Heart right ventricle (tissue), 16 donors: ENCODE measurements at regions not wholly inside any gene's neighbourhood (a gene's known extent, or its start where the extent isn't known, plus 50 kb on each side); places are given as distances from the start of the nearest gene placed in this dataset.

ENCODE experiments used
- ATAC-seq, 8 donors: fragments of 200-7000 bp; cut with Tn5 transposase; one replicate each; pipeline ENCODE4 v1.9.1; 2020; ENCODE audit warnings: mild to moderate bottlenecking in 8 of 8, moderate library complexity in 8 of 8, moderate number of reproducible peaks in 1 of 8
- DNase-seq, 2 donors: peaks; one replicate each; pipeline ENCODE4 v3.0.0-alpha.2; 2020
- H3K27ac ChIP-seq, 10 donors: fragments of 200-600 bp; sonication (generic) in 2 of 10; one replicate each; pipeline versions ENCODE4 v1.5.0 to v1.8.0; 2020 to 2022; ENCODE audit warnings: mild to moderate bottlenecking in 3 of 10
- H3K27me3 ChIP-seq, 7 donors: fragments of 200-600 bp; one replicate each; pipeline ENCODE4 v1.8.0; 2021 to 2022; ENCODE audit warnings: mild to moderate bottlenecking in 2 of 7
- H3K36me3 ChIP-seq, 9 donors: fragments of 200-600 bp; sonication (generic) in 1 of 9; one replicate each; pipeline versions ENCODE4 v1.5.0 to v1.8.0; 2020 to 2022; ENCODE audit warnings: mild to moderate bottlenecking in 2 of 9
- H3K4me1 ChIP-seq, 9 donors: fragments of 200-600 bp; sonication (generic) in 1 of 9; one replicate each; pipeline versions ENCODE4 v1.5.0 to v1.8.0; 2020 to 2022; ENCODE audit warnings: mild to moderate bottlenecking in 4 of 9
- H3K4me3 ChIP-seq, 10 donors: fragments of 200-600 bp; sonication (generic) in 2 of 10; one replicate each; pipeline versions ENCODE4 v1.5.0 to v1.8.0; 2020 to 2022; ENCODE audit warnings: mild to moderate bottlenecking in 7 of 10, moderate library complexity in 2 of 10
- H3K9me3 ChIP-seq, 11 donors: fragments of 200-600 bp in 10 of 11; sonication (generic) in 2 of 11; one replicate each; pipeline versions ENCODE4 v1.5.0 to v1.8.0; 2013 to 2022; ENCODE audit warnings: mild to moderate bottlenecking in 2 of 11, control low read depth in 1 of 11, moderate library complexity in 1 of 11
- CTCF ChIP-seq, 9 donors: fragments of 200-600 bp; sonication (generic) in 2 of 9; IDR thresholded peaks; one replicate each; pipeline versions ENCODE4 v1.5.0 to v1.8.0; 2021 to 2022; ENCODE audit warnings: antibody characterized with exemption in 9 of 9, mild to moderate bottlenecking in 5 of 9, moderate library complexity in 1 of 9
- WGBS, 2 donors: extraction: QIAGEN DNeasy Blood & Tissue Kit; methylation state at CpG; one replicate each; pipeline ENCODE4 v1.1.7; 2013; ENCODE audit warnings: inconsistent platforms in 1 of 2; 5-methylcytosine and 5-hydroxymethylcytosine counted together
- intact Hi-C, 10 donors: fragments of 100-400 bp; cut with DNase I; formaldehyde crosslinking; loops; one replicate each; pipeline versions ENCODE4 v1.11.1 to v1.14.2; 2022
- donor health status: Arrhythmogenic right ventricular cardiomyopathy.
- donor health status: ischemic (EF 13 %, LVEDD 7.1; RV severe dilation, severe dysfunction).
- donor health status: healthy with polysubstance abuse.
- donor health status: DM: no; HTN: yes; CAD: no.
- donor health status: DM: no; HTN: no; CAD: no.
- donor health status: ischemic (EF 25% LVEDD 6.9; RV normal size, moderate dysfunction).
- donor health status: ischemic (EF 25% LVEDD 5.7; RV mildly dilated, moderate dysfunction).
- donor health status: healthy.
- donor health status: DM: yes; HTN: yes; CAD: no.
- donor health status: Ischemic cardiomyopathy.
- donor health status: ischemic (EF 35%, LVEDD 5.7; RV mildly dilated, moderate dysfunction).
- donor health status: nonischemic (EF 11% LVEDD 7.7; RV severe dilation, severe dysfunction).
- donor health status: DM: yes; HTN: yes; CAD: no.
- donor health status: PGD.
- donor health status: ischemic (EF 29% LVEDD 5.4; RV normal size, mild dysfunction).
- donor health status: nonischemic (EF 23%, LVEDD 6.1; RV moderate dilation, normal function).

GRCh38 chr7:121624958-121625357 is 228.8 kb upstream of the FAM3C start:
- Histone ChIP-seq H3K27me3 (no peaks in the 10 kb centered on the region), H3K9me3 (no peaks in the 10 kb centered on the region), H3K36me3 (no peaks in the 10 kb centered on the region), H3K4me3 (no peak overlapping the region), H3K27ac (peak overlapping the region in 2 of 10 donors; percentile 11 to 21), H3K4me1 (peaks cover 0 to 15% (median 0%) of the 10 kb centered on the region in 9 donors)
- no peak for TF ChIP-seq CTCF (IDR thresholded peaks at IDR 0.05)
- peak in 6 of 8 donors; percentile 41 to 77 (median 50) for ATAC-seq
- peak; percentile 51 to 63 for DNase-seq
- intact Hi-C loops: no loop called here
- WGBS, 2 donors: 58 to 60% methylated on average over 3 of the region's 3 CpGs

- intact Hi-C loops: no loop called here
- no peak for TF ChIP-seq CTCF (IDR thresholded peaks at IDR 0.05)
- Histone ChIP-seq H3K27ac (no peak overlapping the region), H3K27me3 (no peaks in the 10 kb centered on the region), H3K36me3 (no peaks in the 10 kb centered on the region), H3K9me3 (no peaks in the 10 kb centered on the region), H3K4me1 (peaks cover 0 to 16% (median 0%) of the 10 kb centered on the region in 9 donors), H3K4me3 (no peak overlapping the region)
- DNase-seq (no peak), ATAC-seq (no peak)
- WGBS, 2 donors: 68 to 81% methylated on average over 6 of the region's 6 CpGs
Measured at GRCh38 chr7:121623130-121623872, 227.2 kb upstream of the FAM3C start.

- no peak for ATAC-seq
- DNase-seq: no peak
- WGBS, 2 donors: 67 to 71% methylated on average over 4 of the region's 4 CpGs
- no peak for TF ChIP-seq CTCF (IDR thresholded peaks at IDR 0.05)
- intact Hi-C loops: no loop called here
- Histone ChIP-seq H3K4me3 (no peak overlapping the region), H3K27ac (no peak overlapping the region), H3K36me3 (no peaks in the 10 kb centered on the region), H3K27me3 (no peaks in the 10 kb centered on the region), H3K9me3 (no peaks in the 10 kb centered on the region), H3K4me1 (peaks cover 0 to 16% (median 0%) of the 10 kb centered on the region in 9 donors)
Measured at GRCh38 chr7:121621937-121622336, 225.8 kb upstream of the FAM3C start.

- H3K9me3 ChIP-seq: no peaks in the 10 kb centered on the region
- WGBS, 2 donors: 92 to 93% methylated on average over 11 of the region's 11 CpGs
- TF ChIP-seq CTCF (IDR thresholded peaks at IDR 0.05): no peak
- H3K4me1 ChIP-seq: peaks cover 0 to 16% (median 0%) of the 10 kb centered on the region in 9 donors
- intact Hi-C loops: no loop called here
- H3K36me3 ChIP-seq: no peaks in the 10 kb centered on the region
- H3K27ac ChIP-seq: no peak overlapping the region
- no peak for ATAC-seq
- DNase-seq: no peak
- no peak overlapping the region for H3K4me3 ChIP-seq
- no peaks in the 10 kb centered on the region for H3K27me3 ChIP-seq
Measured at GRCh38 chr7:121620953-121621606, 225.0 kb upstream of the FAM3C start.
